H9 (cell line): ENCODE measurements at regions not wholly inside any gene's neighbourhood (a gene's known extent, or its start where the extent isn't known, plus 50 kb on each side); places are given as distances from the start of the nearest gene placed in this dataset.

Source experiments
- DNase-seq: peaks from one replicate; pipeline ENCODE4 v3.0.0-alpha.2; 2017
- H2AFZ ChIP-seq: one replicate; pipeline ENCODE4 v1.6.1; 2013; ENCODE audit warnings: mild to moderate bottlenecking, low read length, control low read depth, moderate library complexity
- H2AK5ac ChIP-seq: 2 replicates; pipeline ENCODE4 v1.6.1; 2013; ENCODE audit warnings: low read length, control low read depth, mixed read lengths; ENCODE audit not compliant: insufficient read length
- H2BK120ac ChIP-seq: one replicate; pipeline ENCODE4 v1.6.1; 2013; ENCODE audit warnings: low read depth, mild to moderate bottlenecking, low read length, control low read depth, inconsistent platforms; ENCODE audit not compliant: poor library complexity, severe bottlenecking
- H2BK12ac ChIP-seq: 2 replicates; pipeline ENCODE4 v1.6.1; 2013; ENCODE audit warnings: low read length, control low read depth, mixed read lengths, low read depth; ENCODE audit not compliant: insufficient read length
- H2BK15ac ChIP-seq: 2 replicates; pipeline ENCODE4 v1.6.1; 2013; ENCODE audit warnings: low read depth, low read length, control low read depth
- H2BK20ac ChIP-seq: one replicate; pipeline ENCODE4 v1.6.1; 2013; ENCODE audit warnings: low read depth, mild to moderate bottlenecking, low read length, control low read depth, inconsistent platforms; ENCODE audit not compliant: poor library complexity, severe bottlenecking
- H2BK5ac ChIP-seq: 2 replicates; pipeline ENCODE4 v1.6.1; 2013; ENCODE audit warnings: low read length, control low read depth, mixed read lengths; ENCODE audit not compliant: insufficient read length
- H3K14ac ChIP-seq: 2 replicates; pipeline ENCODE4 v1.6.1; 2013; ENCODE audit warnings: low read length, control low read depth; ENCODE audit not compliant: insufficient read depth
- H3K18ac ChIP-seq: 2 replicates; pipeline ENCODE4 v1.6.1; 2013; ENCODE audit warnings: low read depth, mild to moderate bottlenecking, mixed read lengths, low read length, control low read depth; ENCODE audit not compliant: insufficient read length
- H3K23ac ChIP-seq: 2 replicates; pipeline ENCODE4 v1.6.1; 2013; ENCODE audit warnings: low read length, control low read depth, mixed read lengths, low read depth; ENCODE audit not compliant: insufficient read length
- H3K23me2 ChIP-seq: 2 replicates; pipeline ENCODE4 v1.6.1; 2013; ENCODE audit warnings: low read depth, mild to moderate bottlenecking, mixed read lengths, low read length, control low read depth; ENCODE audit not compliant: insufficient read length, poor library complexity, severe bottlenecking
- H3K27ac ChIP-seq: 2 replicates; pipeline ENCODE4 v1.5.1; 2013; ENCODE audit warnings: low read length, control low read depth, mixed read lengths, low read depth; ENCODE audit not compliant: insufficient read length
- H3K27me3 ChIP-seq: 2 replicates; pipeline ENCODE4 v1.6.1; 2013; ENCODE audit warnings: low read length, control low read depth, inconsistent platforms; ENCODE audit not compliant: insufficient read depth
- H3K4ac ChIP-seq: 2 replicates; pipeline ENCODE4 v1.6.1; 2013; ENCODE audit warnings: low read depth, mild to moderate bottlenecking, control low read depth, inconsistent platforms, low read length, moderate library complexity
- H3K4me1 ChIP-seq: 2 replicates; pipeline ENCODE4 v1.6.1; 2013; ENCODE audit warnings: low read length, control low read depth, inconsistent platforms; ENCODE audit not compliant: insufficient read depth
- H3K4me2 ChIP-seq: 2 replicates; pipeline ENCODE4 v1.6.1; 2013; ENCODE audit warnings: low read length, control low read depth, mixed read lengths; ENCODE audit not compliant: insufficient read length, insufficient read depth
- H3K56ac ChIP-seq: 2 replicates; pipeline ENCODE4 v1.6.1; 2013; ENCODE audit warnings: low read depth, mild to moderate bottlenecking, mixed read lengths, low read length, control low read depth; ENCODE audit not compliant: insufficient read length
- H3K79me1 ChIP-seq: 2 replicates; pipeline ENCODE4 v1.6.1; 2013; ENCODE audit warnings: low read depth, mild to moderate bottlenecking, moderate library complexity, low read length, control low read depth, inconsistent platforms; ENCODE audit not compliant: insufficient read depth, poor library complexity, severe bottlenecking
- H3K79me2 ChIP-seq: 2 replicates; pipeline ENCODE4 v1.6.1; 2013; ENCODE audit warnings: low read length, control low read depth, inconsistent platforms; ENCODE audit not compliant: insufficient read depth
- H3K9ac ChIP-seq: 2 replicates; pipeline ENCODE4 v1.6.1; 2013; ENCODE audit warnings: low read length, control low read depth, mixed read lengths; ENCODE audit not compliant: insufficient read length; ENCODE audit errors: extremely low read depth
- H3K9me3 ChIP-seq: one replicate; pipeline ENCODE4 v1.6.1; 2013; ENCODE audit warnings: low read depth, low read length, inconsistent platforms; ENCODE audit not compliant: control insufficient read depth
- H3T11ph ChIP-seq: one replicate; pipeline ENCODE4 v1.6.1; 2013; ENCODE audit warnings: mild to moderate bottlenecking, low read length, control low read depth, inconsistent platforms
- H4K20me1 ChIP-seq: one replicate; pipeline ENCODE4 v1.6.1; 2013; ENCODE audit not compliant: control insufficient read depth, insufficient read length, insufficient read depth
- H4K5ac ChIP-seq: 2 replicates; pipeline ENCODE4 v1.6.1; 2013; ENCODE audit warnings: low read depth, mild to moderate bottlenecking, mixed read lengths, low read length, control low read depth; ENCODE audit not compliant: insufficient read length
- H4K8ac ChIP-seq: replicated peaks from 2 replicates; pipeline ENCODE4 v1.6.1; 2013; ENCODE audit warnings: low read length, control low read depth, mixed read lengths, low read depth; ENCODE audit not compliant: insufficient read length
- H4K91ac ChIP-seq: 2 replicates; pipeline ENCODE4 v1.6.1; 2013; ENCODE audit warnings: low read depth, mild to moderate bottlenecking, moderate library complexity, mixed read lengths, low read length, control low read depth; ENCODE audit not compliant: insufficient read length
- H3K27ac Mint-ChIP-seq, 3 experiments: 2 replicates in 2 of 3; 3 replicates in 1 of 3; pipeline ENCODE4 v1.8.0; 2020 to 2021; ENCODE audit warnings: mixed read lengths in 3 of 3, mild to moderate bottlenecking in 1 of 3, moderate library complexity in 1 of 3
- H3K27me3 Mint-ChIP-seq: 2 replicates; pipeline ENCODE4 v1.8.0; 2021; ENCODE audit warnings: low read depth, mild to moderate bottlenecking, moderate library complexity, mixed read lengths
- H3K36me3 Mint-ChIP-seq, 3 experiments: 2 replicates in 2 of 3; 3 replicates in 1 of 3; pipeline ENCODE4 v1.8.0; 2020 to 2021; ENCODE audit warnings: low read depth in 3 of 3, mixed read lengths in 3 of 3; ENCODE audit not compliant: insufficient read depth in 1 of 3
- H3K4me1 Mint-ChIP-seq, 2 experiments: 2 replicates each; pipeline ENCODE4 v1.8.0; 2020; ENCODE audit warnings: mixed read lengths in 2 of 2
- H3K4me3 Mint-ChIP-seq, 2 experiments: 2 replicates in 1 of 2; 3 replicates in 1 of 2; pipeline ENCODE4 v1.8.0; 2020 to 2021; ENCODE audit warnings: mild to moderate bottlenecking in 2 of 2, mixed read lengths in 2 of 2, moderate library complexity in 1 of 2
- H3K9me3 Mint-ChIP-seq, 2 experiments: 2 replicates in 1 of 2; 3 replicates in 1 of 2; pipeline ENCODE4 v1.8.0; 2020; ENCODE audit warnings: mild to moderate bottlenecking in 2 of 2, mixed read lengths in 2 of 2, moderate library complexity in 1 of 2
- CTCF ChIP-seq: fragments of 200-600 bp; sonication (generic); conservative IDR thresholded peaks from 3 replicates; pipeline ENCODE4 v1.8.0; 2021; ENCODE audit warnings: antibody characterized with exemption, mild to moderate bottlenecking
- WGBS: extraction: QIAGEN DNeasy Blood & Tissue Kit; methylation state at CpG from one replicate; pipeline ENCODE4 v1.1.7; 2013; ENCODE audit warnings: missing lambda C conversion rate, low lambda C conversion rate, mixed read lengths; ENCODE audit not compliant: insufficient read length; ENCODE audit errors: extremely low coverage; 5-methylcytosine and 5-hydroxymethylcytosine counted together

- Mint-ChIP-seq H3K9me3 (peaks cover 17 to 26% of the 10 kb centered on the region in 2 experiments), H3K27ac (no peak overlapping the region), H3K4me1 (peaks cover 8 to 10% of the 10 kb centered on the region in 2 experiments), H3K27me3 (0 out of 2 replicates have a peak, but pooled peaks cover 1% of the 10 kb centered on the region), H3K4me3 (no peak overlapping the region), H3K36me3 (peaks cover 7 to 32% (median 9%) of the 10 kb centered on the region in 3 experiments)
- H4K20me1 ChIP-seq: no peaks in the 10 kb centered on the region
- no peaks in the 10 kb centered on the region for H3K23me2 ChIP-seq
- no peak overlapping the region for H4K8ac ChIP-seq
- H3K9ac ChIP-seq: no peak overlapping the region
- H3K4ac ChIP-seq: no peak overlapping the region
- no peak overlapping the region for H2AK5ac ChIP-seq
- H4K91ac ChIP-seq: no peak overlapping the region
- no peak overlapping the region for H2BK12ac ChIP-seq
- H3K79me2 ChIP-seq: no peaks in the 10 kb centered on the region
- DNase-seq: no peak
- no peak overlapping the region for H2BK5ac ChIP-seq
- no peak overlapping the region for H3K56ac ChIP-seq
- H2BK20ac ChIP-seq: no peak overlapping the region
- no peak overlapping the region for H3T11ph ChIP-seq
- H3K23ac ChIP-seq: no peak overlapping the region
- no peaks in the 10 kb centered on the region for H3K9me3 ChIP-seq
- no peak overlapping the region for H2AFZ ChIP-seq
- no peak overlapping the region for H3K4me2 ChIP-seq
- no peaks in the 10 kb centered on the region for H3K79me1 ChIP-seq
- H2BK15ac ChIP-seq: no peak overlapping the region
- no peak overlapping the region for H2BK120ac ChIP-seq
- no peak overlapping the region for H3K18ac ChIP-seq
- no peaks in the 10 kb centered on the region for H3K27me3 ChIP-seq
- WGBS: no CpG with 5 or more reads among the region's 1 CpG
- no peak overlapping the region for H3K14ac ChIP-seq
- no peak overlapping the region for H3K27ac ChIP-seq
- no peak overlapping the region for H4K5ac ChIP-seq
- H3K4me1 ChIP-seq: no peaks in the 10 kb centered on the region; the same call in 1 of the 2 replicates
- no peak for TF ChIP-seq CTCF
Measured at GRCh38 chr5:165508286-165508685, 2002.9 kb downstream of the MAT2B start.
